IMR-90 (cell line): ENCODE measurements at regions not wholly inside any gene's neighbourhood (a gene's known extent, or its start where the extent isn't known, plus 50 kb on each side); places are given as distances from the start of the nearest gene placed in this dataset.

Experiments used
- ATAC-seq: fragments of 200-7000 bp; cut with Tn5 transposase; 2 replicates; pipeline ENCODE4 v1.9.1; 2020; ENCODE audit warnings: low read depth, mild to moderate bottlenecking, moderate library complexity
- BruUV-seq: library from RNA; stranded (reverse); fragments of 400-500 nt; replicated peaks from 2 replicates; lab custom pipeline; 2021; lab: Mats Ljungman, UMichigan
- CTCF ChIA-PET: fragments of 300-600 bp; formaldehyde crosslinking; extraction: SDS; loops from one replicate; lab custom pipeline; 2021; ENCODE audit warnings: antibody characterized with exemption; lab: Yijun Ruan, JAX
- POLR2A ChIA-PET: fragments of 300-600 bp; sonication (Branson Sonifier 250); formaldehyde crosslinking; loops from one replicate; lab custom pipeline; 2022; ENCODE audit warnings: antibody characterized with exemption; ENCODE audit not compliant: unreplicated experiment; lab: Charles Lee
- DNase-seq: peaks from one replicate; pipeline ENCODE4 v3.0.0; 2013
- H2AFZ ChIP-seq: replicated peaks from 2 replicates; pipeline ENCODE3; 2013; ENCODE audit warnings: low read length, mild to moderate bottlenecking; ENCODE audit not compliant: poor library complexity
- H2AK5ac ChIP-seq: 2 replicates; pipeline ENCODE4 v1.6.1; 2013; ENCODE audit warnings: low read depth, low read length, inconsistent platforms
- H2AK9ac ChIP-seq: replicated peaks from 2 replicates; pipeline ENCODE3; 2013; ENCODE audit warnings: mild to moderate bottlenecking, low read depth, low read length, moderate library complexity; ENCODE audit not compliant: poor library complexity
- H2BK120ac ChIP-seq: 2 replicates; pipeline ENCODE4 v1.6.1; 2013; ENCODE audit warnings: low read depth, low read length, inconsistent platforms
- H2BK15ac ChIP-seq: 3 replicates; pipeline ENCODE4 v1.6.1; 2013; ENCODE audit warnings: low read depth, low read length, inconsistent platforms
- H2BK20ac ChIP-seq: 2 replicates; pipeline ENCODE4 v1.6.1; 2013; ENCODE audit warnings: low read depth, mild to moderate bottlenecking, inconsistent platforms, low read length, moderate library complexity
- H2BK5ac ChIP-seq: 2 replicates; pipeline ENCODE4 v1.6.1; 2013; ENCODE audit warnings: mild to moderate bottlenecking, low read depth, low read length, inconsistent platforms; ENCODE audit not compliant: poor library complexity, severe bottlenecking
- H3K14ac ChIP-seq: replicated peaks from 2 replicates; pipeline ENCODE4 v1.6.1; 2013; ENCODE audit warnings: low read depth, low read length, inconsistent platforms
- H3K18ac ChIP-seq: 2 replicates; pipeline ENCODE4 v1.6.1; 2013; ENCODE audit warnings: low read depth, low read length, control low read depth
- H3K23ac ChIP-seq: 2 replicates; pipeline ENCODE4 v1.6.1; 2013; ENCODE audit warnings: low read depth, low read length, inconsistent platforms
- H3K27ac ChIP-seq: 2 replicates; pipeline ENCODE4 v1.5.1; 2013; ENCODE audit warnings: mild to moderate bottlenecking, control low read depth, low read length; ENCODE audit not compliant: insufficient read depth
- H3K27me3 ChIP-seq: 2 replicates; pipeline ENCODE4 v1.6.1; 2013; ENCODE audit warnings: low read length; ENCODE audit not compliant: control insufficient read depth, insufficient read depth
- H3K36me3 ChIP-seq: 2 replicates; pipeline ENCODE4 v1.6.1; 2013; ENCODE audit warnings: low read length, mixed read lengths; ENCODE audit not compliant: control insufficient read depth, insufficient read depth
- H3K4ac ChIP-seq: 2 replicates; pipeline ENCODE4 v1.6.1; 2013; ENCODE audit warnings: low read depth, low read length, inconsistent platforms
- H3K4me1 ChIP-seq: 2 replicates; pipeline ENCODE4 v1.6.1; 2013; ENCODE audit warnings: low read length, mixed read lengths; ENCODE audit not compliant: control insufficient read depth, insufficient read depth
- H3K4me2 ChIP-seq: 2 replicates; pipeline ENCODE4 v1.6.1; 2013; ENCODE audit warnings: low read depth, mild to moderate bottlenecking, control low read depth, low read length, moderate library complexity
- H3K4me3 ChIP-seq: 2 replicates; pipeline ENCODE4 v1.5.1; 2013; ENCODE audit warnings: low read depth, mild to moderate bottlenecking, control low read depth, low read length, moderate library complexity; ENCODE audit not compliant: insufficient read depth
- H3K56ac ChIP-seq: 2 replicates; pipeline ENCODE4 v1.6.1; 2013; ENCODE audit warnings: low read length, inconsistent platforms; ENCODE audit not compliant: insufficient read depth; ENCODE audit errors: extremely low read depth
- H3K79me1 ChIP-seq, 2 experiments: 2 replicates each; pipeline ENCODE4 v1.6.1; 2013; ENCODE audit warnings: low read length in 2 of 2, inconsistent platforms in 1 of 2, low read depth in 1 of 2
- H3K9ac ChIP-seq: 2 replicates; pipeline ENCODE4 v1.6.1; 2013; ENCODE audit warnings: low read depth, low read length, control low read depth
- H3K9me1 ChIP-seq: 2 replicates; pipeline ENCODE4 v1.6.1; 2013; ENCODE audit warnings: low read length, inconsistent platforms; ENCODE audit not compliant: insufficient read depth
- H3K9me3 ChIP-seq: 2 replicates; pipeline ENCODE4 v1.6.1; 2013; ENCODE audit warnings: low read length; ENCODE audit not compliant: control insufficient read depth, insufficient read depth
- H4K20me1 ChIP-seq: 2 replicates; pipeline ENCODE4 v1.6.1; 2013; ENCODE audit warnings: low read length, inconsistent platforms; ENCODE audit not compliant: insufficient read depth
- H4K5ac ChIP-seq: 2 replicates; pipeline ENCODE4 v1.6.1; 2013; ENCODE audit warnings: mild to moderate bottlenecking, low read depth, low read length, control low read depth
- H4K8ac ChIP-seq, 2 experiments: 2 replicates each; pipeline ENCODE4 v1.6.1; 2013; ENCODE audit warnings: low read depth in 2 of 2, low read length in 2 of 2, control low read depth in 1 of 2, inconsistent platforms in 1 of 2
- H4K91ac ChIP-seq: 2 replicates; pipeline ENCODE4 v1.6.1; 2013; ENCODE audit warnings: low read depth, low read length, inconsistent platforms; ENCODE audit not compliant: insufficient read depth
- BHLHE40 ChIP-seq: fragments of 150-350 bp; IDR thresholded peaks from 2 replicates; pipeline ENCODE4 v1.6.1; 2016; ENCODE audit warnings: mild to moderate bottlenecking, low read depth, low read length
- CEBPB ChIP-seq: IDR thresholded peaks from 2 replicates; pipeline ENCODE4 v1.6.1; 2012; ENCODE audit warnings: low read depth, low read length, improper control_type of control experiment
- CHD1 ChIP-seq: IDR thresholded peaks from 2 replicates; pipeline ENCODE4 v1.6.1; 2012; ENCODE audit warnings: low read depth, low read length, improper control_type of control experiment
- FOS ChIP-seq: fragments of 150-350 bp; IDR thresholded peaks from 2 replicates; pipeline ENCODE4 v1.6.1; 2016; ENCODE audit warnings: low read depth, low read length
- MAFK ChIP-seq: IDR thresholded peaks from 2 replicates; pipeline ENCODE4 v1.6.1; 2012; ENCODE audit warnings: low read depth, low read length, improper control_type of control experiment
- MAZ ChIP-seq: IDR thresholded peaks from 2 replicates; pipeline ENCODE4 v1.6.1; 2012; ENCODE audit warnings: low read depth, mild to moderate bottlenecking, low read length, improper control_type of control experiment, moderate library complexity, borderline replicate concordance
- MXI1 ChIP-seq: IDR thresholded peaks from 2 replicates; pipeline ENCODE4 v1.6.1; 2012; ENCODE audit warnings: low read depth, mild to moderate bottlenecking, low read length, moderate library complexity, borderline replicate concordance
- NFE2L2 ChIP-seq: fragments of 150-350 bp; IDR thresholded peaks from 2 replicates; pipeline ENCODE4 v1.6.1; 2016; ENCODE audit warnings: low read depth, mild to moderate bottlenecking, low read length
- POLR2A ChIP-seq: IDR thresholded peaks from 2 replicates; pipeline ENCODE4 v1.6.1; 2012; ENCODE audit warnings: mild to moderate bottlenecking, low read depth, low read length
- RAD21 ChIP-seq: IDR thresholded peaks from 2 replicates; pipeline ENCODE4 v1.6.1; 2012; ENCODE audit warnings: low read length, improper control_type of control experiment
- RCOR1 ChIP-seq: IDR thresholded peaks from 2 replicates; pipeline ENCODE4 v1.6.1; 2012; ENCODE audit warnings: mild to moderate bottlenecking, low read length, improper control_type of control experiment; ENCODE audit not compliant: insufficient replicate concordance
- RFX5 ChIP-seq: IDR thresholded peaks from 2 replicates; pipeline ENCODE4 v1.8.0; 2012; ENCODE audit warnings: low read depth, mild to moderate bottlenecking, low read length, moderate library complexity
- SMC3 ChIP-seq: fragments of 150-350 bp; IDR thresholded peaks from 2 replicates; pipeline ENCODE4 v1.6.1; 2016; ENCODE audit warnings: low read depth, mild to moderate bottlenecking, antibody characterized with exemption, low read length, moderate library complexity
- WGBS, 2 experiments: methylation state at CpG; one replicate each; pipeline versions ENCODE4 v1.1.5 to v1.1.7; 2013; ENCODE audit warnings: missing lambda C conversion rate in 2 of 2; ENCODE audit not compliant: insufficient read length in 1 of 2; ENCODE audit errors: extremely low coverage in 2 of 2; 5-methylcytosine and 5-hydroxymethylcytosine counted together
- dilution Hi-C: fragments of 300-500 bp; cut with HindIII; formaldehyde crosslinking; loops from one replicate; pipeline ENCODE4 v1.14.3; 2018; ENCODE audit warnings: low sequenced_read_pairs; ENCODE audit not compliant: unreplicated experiment
- in situ Hi-C: fragments of 300-500 bp; cut with MboI; formaldehyde crosslinking; loops from 3 replicates; pipeline ENCODE4 v1.14.3; 2019; ENCODE audit warnings: low sequenced_read_pairs, inconsistent platforms, mixed read lengths
- intact Hi-C: fragments of 100-400 bp; cut with micrococcal nuclease; formaldehyde crosslinking; loops from 2 replicates; pipeline ENCODE4 v1.10.0; 2022
- TF ChIP-seq, protein P1 (sequence below): conservative IDR thresholded peaks from 2 replicates; pipeline ENCODE4 v1.5.1; 2012; ENCODE audit warnings: mild to moderate bottlenecking, low read depth, low read length, improper control_type of control experiment
- TF ChIP-seq, protein P2 (sequence below): fragments of 150-350 bp; IDR thresholded peaks from 2 replicates; pipeline ENCODE4 v1.6.1; 2017; ENCODE audit warnings: mild to moderate bottlenecking, antibody characterized with exemption, low read length, low read depth
- TF ChIP-seq, protein P3 (sequence below): fragments of 150-350 bp; IDR thresholded peaks from 2 replicates; pipeline ENCODE4 v1.6.1; 2016; ENCODE audit warnings: low read depth, mild to moderate bottlenecking, low read length, moderate library complexity, borderline replicate concordance

DNA sequence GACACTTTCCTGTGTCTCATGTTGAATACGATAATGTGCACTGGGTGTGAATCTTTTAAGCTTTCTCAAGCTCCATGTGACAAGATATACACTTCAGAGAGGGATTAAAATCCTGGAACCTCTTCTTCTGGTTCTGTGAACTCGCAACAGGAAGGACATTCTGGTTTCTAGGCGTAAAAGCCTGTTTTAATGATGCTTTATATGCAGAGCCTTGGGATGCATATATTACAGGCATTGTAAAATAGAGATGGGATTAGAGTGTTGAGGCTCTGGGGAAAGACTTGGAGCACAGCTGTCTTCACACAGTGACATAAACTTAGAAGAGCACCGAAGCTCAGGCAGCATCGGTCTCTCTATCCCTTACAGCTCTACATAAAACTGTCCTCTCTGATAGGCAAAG lies 107.7 kb upstream of the SV2C start:
- no peak overlapping the region for H2AK5ac ChIP-seq
- no TSS peak for BruUV-seq
- no CpG with 5 or more reads among the region's 5 CpGs for WGBS, 2 experiments
- H4K91ac ChIP-seq, result no peak overlapping the region
- H3K14ac ChIP-seq, result no peak overlapping the region
- no peaks in the 10 kb centered on the region for H3K79me1 ChIP-seq
- no peaks in the 10 kb centered on the region for H3K4me1 ChIP-seq
- ATAC-seq, result no peak
- no peak overlapping the region for H4K5ac ChIP-seq
- H2AFZ ChIP-seq, result no peak overlapping the region
- H3K27ac ChIP-seq, result no peak overlapping the region
- dilution Hi-C loops (no loop called here), intact Hi-C loops (no loop called here), in situ Hi-C loops (no loop called here)
- no peak overlapping the region for H3K4ac ChIP-seq
- no peak overlapping the region for H2BK120ac ChIP-seq
- no peak overlapping the region for H3K4me2 ChIP-seq
- H3K36me3 ChIP-seq, result no peaks in the 10 kb centered on the region
- DNase-seq, result no peak
- no peaks in the 10 kb centered on the region for H3K27me3 ChIP-seq
- H2BK20ac ChIP-seq, result no peak overlapping the region
- no peak overlapping the region for H3K4me3 ChIP-seq
- no peak overlapping the region for H3K23ac ChIP-seq
- H2BK5ac ChIP-seq, result no peak overlapping the region
- H3K9me3 ChIP-seq, result peaks cover 7% of the 10 kb centered on the region; the same call in 1 of the 2 replicates
- no peaks in the 10 kb centered on the region for H3K9me1 ChIP-seq
- no peak overlapping the region for H4K8ac ChIP-seq
- no peak overlapping the region for H3K56ac ChIP-seq
- CTCF ChIA-PET, result no interaction called here
- no peak overlapping the region for H2AK9ac ChIP-seq
- no peak overlapping the region for H3K9ac ChIP-seq
- no peaks in the 10 kb centered on the region for H4K20me1 ChIP-seq
- no peak overlapping the region for H2BK15ac ChIP-seq
- POLR2A ChIA-PET, result no interaction called here
- H3K18ac ChIP-seq, result no peak overlapping the region
- TF ChIP-seq SMC3 (no peak), MAFK (no peak), RFX5 (no peak), CHD1 (no peak), RAD21 (no peak), MXI1 (no peak), POLR2A (no peak), BHLHE40 (no peak), NFE2L2 (no peak), RCOR1 (no peak), FOS (no peak), CEBPB (no peak), MAZ (no peak)
- TF ChIP-seq, protein P1, sequence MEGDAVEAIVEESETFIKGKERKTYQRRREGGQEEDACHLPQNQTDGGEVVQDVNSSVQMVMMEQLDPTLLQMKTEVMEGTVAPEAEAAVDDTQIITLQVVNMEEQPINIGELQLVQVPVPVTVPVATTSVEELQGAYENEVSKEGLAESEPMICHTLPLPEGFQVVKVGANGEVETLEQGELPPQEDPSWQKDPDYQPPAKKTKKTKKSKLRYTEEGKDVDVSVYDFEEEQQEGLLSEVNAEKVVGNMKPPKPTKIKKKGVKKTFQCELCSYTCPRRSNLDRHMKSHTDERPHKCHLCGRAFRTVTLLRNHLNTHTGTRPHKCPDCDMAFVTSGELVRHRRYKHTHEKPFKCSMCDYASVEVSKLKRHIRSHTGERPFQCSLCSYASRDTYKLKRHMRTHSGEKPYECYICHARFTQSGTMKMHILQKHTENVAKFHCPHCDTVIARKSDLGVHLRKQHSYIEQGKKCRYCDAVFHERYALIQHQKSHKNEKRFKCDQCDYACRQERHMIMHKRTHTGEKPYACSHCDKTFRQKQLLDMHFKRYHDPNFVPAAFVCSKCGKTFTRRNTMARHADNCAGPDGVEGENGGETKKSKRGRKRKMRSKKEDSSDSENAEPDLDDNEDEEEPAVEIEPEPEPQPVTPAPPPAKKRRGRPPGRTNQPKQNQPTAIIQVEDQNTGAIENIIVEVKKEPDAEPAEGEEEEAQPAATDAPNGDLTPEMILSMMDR, result no peak
- TF ChIP-seq, protein P2, sequence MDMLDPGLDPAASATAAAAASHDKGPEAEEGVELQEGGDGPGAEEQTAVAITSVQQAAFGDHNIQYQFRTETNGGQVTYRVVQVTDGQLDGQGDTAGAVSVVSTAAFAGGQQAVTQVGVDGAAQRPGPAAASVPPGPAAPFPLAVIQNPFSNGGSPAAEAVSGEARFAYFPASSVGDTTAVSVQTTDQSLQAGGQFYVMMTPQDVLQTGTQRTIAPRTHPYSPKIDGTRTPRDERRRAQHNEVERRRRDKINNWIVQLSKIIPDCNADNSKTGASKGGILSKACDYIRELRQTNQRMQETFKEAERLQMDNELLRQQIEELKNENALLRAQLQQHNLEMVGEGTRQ, result no peak
- TF ChIP-seq, protein P3, sequence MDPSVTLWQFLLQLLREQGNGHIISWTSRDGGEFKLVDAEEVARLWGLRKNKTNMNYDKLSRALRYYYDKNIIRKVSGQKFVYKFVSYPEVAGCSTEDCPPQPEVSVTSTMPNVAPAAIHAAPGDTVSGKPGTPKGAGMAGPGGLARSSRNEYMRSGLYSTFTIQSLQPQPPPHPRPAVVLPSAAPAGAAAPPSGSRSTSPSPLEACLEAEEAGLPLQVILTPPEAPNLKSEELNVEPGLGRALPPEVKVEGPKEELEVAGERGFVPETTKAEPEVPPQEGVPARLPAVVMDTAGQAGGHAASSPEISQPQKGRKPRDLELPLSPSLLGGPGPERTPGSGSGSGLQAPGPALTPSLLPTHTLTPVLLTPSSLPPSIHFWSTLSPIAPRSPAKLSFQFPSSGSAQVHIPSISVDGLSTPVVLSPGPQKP, result no peak
